ENCODE measurements at regions not wholly inside any gene's neighbourhood (a gene's known extent, or its start where the extent isn't known, plus 50 kb on each side); places are given as distances from the start of the nearest gene placed in this dataset.

DNA sequence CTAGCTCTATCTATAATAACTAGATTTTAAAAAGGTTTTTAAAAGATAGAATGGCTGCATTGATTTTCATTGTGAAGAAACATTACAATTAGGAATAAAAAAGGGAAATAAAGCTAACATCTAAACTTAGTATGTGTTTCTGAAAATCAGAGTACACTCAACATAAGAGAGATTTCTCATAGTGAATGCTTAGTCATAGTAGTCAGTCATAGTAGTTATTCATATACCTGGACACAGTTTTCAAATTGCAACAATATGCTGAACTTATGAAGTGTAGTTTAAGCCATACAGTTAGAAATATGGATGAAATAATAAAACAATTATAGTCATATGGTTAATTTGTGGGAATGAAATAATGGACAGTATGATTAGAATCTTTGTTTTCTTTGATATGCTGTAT, 273.0 kb upstream of the CTNND2 start:
- H3K27ac ChIP-seq (ENCODE audit: low read depth, low read length): no peak overlapping the region
- H3K9me3 ChIP-seq (ENCODE audit: control insufficient read depth, insufficient read depth, low read length): no peaks in the 10 kb centered on the region
- no peaks in the 10 kb centered on the region for H3K36me3 ChIP-seq (ENCODE audit: control insufficient read depth, low read length)
- H3K79me2 ChIP-seq (ENCODE audit: control insufficient read depth, low read length): no peaks in the 10 kb centered on the region
- no peaks in the 10 kb centered on the region for H3K9me2 ChIP-seq (replicated peaks; ENCODE audit: control insufficient read depth, low read length)
- H3K4me3 ChIP-seq (ENCODE audit: low read length): no peak overlapping the region
- H3F3A ChIP-seq (ENCODE audit: control insufficient read depth, insufficient read depth): no peaks in the 10 kb centered on the region
- TF ChIP-seq, protein P1, sequence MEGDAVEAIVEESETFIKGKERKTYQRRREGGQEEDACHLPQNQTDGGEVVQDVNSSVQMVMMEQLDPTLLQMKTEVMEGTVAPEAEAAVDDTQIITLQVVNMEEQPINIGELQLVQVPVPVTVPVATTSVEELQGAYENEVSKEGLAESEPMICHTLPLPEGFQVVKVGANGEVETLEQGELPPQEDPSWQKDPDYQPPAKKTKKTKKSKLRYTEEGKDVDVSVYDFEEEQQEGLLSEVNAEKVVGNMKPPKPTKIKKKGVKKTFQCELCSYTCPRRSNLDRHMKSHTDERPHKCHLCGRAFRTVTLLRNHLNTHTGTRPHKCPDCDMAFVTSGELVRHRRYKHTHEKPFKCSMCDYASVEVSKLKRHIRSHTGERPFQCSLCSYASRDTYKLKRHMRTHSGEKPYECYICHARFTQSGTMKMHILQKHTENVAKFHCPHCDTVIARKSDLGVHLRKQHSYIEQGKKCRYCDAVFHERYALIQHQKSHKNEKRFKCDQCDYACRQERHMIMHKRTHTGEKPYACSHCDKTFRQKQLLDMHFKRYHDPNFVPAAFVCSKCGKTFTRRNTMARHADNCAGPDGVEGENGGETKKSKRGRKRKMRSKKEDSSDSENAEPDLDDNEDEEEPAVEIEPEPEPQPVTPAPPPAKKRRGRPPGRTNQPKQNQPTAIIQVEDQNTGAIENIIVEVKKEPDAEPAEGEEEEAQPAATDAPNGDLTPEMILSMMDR (IDR thresholded peaks at IDR 0.05; ENCODE audit: low read depth, low read length, poor library complexity, severe bottlenecking): no peak
- no peak for TF ChIP-seq EZH2phosphoT487 (IDR thresholded peaks at IDR 0.05; ENCODE audit: borderline replicate concordance, low read length)
- H3K4me2 ChIP-seq (ENCODE audit: low read length): no peak overlapping the region
- H3K4me1 ChIP-seq (ENCODE audit: control insufficient read depth, low read length): no peaks in the 10 kb centered on the region
- no peaks in the 10 kb centered on the region for H3K27me3 ChIP-seq (ENCODE audit: control insufficient read depth, low read length)
- H4K20me1 ChIP-seq (ENCODE audit: control insufficient read depth, insufficient read depth, low read depth, low read length): no peaks in the 10 kb centered on the region

- Histone ChIP-seq H3K4me2 (ENCODE audit: low read length) (no peak overlapping the region), H3K36me3 (ENCODE audit: control insufficient read depth, low read length) (no peaks in the 10 kb centered on the region), H3K9me3 (ENCODE audit: control insufficient read depth, insufficient read depth, low read length) (no peaks in the 10 kb centered on the region), H3K27ac (ENCODE audit: low read depth, low read length) (no peak overlapping the region), H3K79me2 (ENCODE audit: control insufficient read depth, low read length) (no peaks in the 10 kb centered on the region), H4K20me1 (ENCODE audit: control insufficient read depth, insufficient read depth, low read depth, low read length) (no peaks in the 10 kb centered on the region), H3K4me1 (ENCODE audit: control insufficient read depth, low read length) (no peaks in the 10 kb centered on the region), H3F3A (ENCODE audit: control insufficient read depth, insufficient read depth) (no peaks in the 10 kb centered on the region), H3K27me3 (ENCODE audit: control insufficient read depth, low read length) (no peaks in the 10 kb centered on the region), H3K9me2 (replicated peaks; ENCODE audit: control insufficient read depth, low read length) (no peaks in the 10 kb centered on the region), H3K4me3 (ENCODE audit: low read length) (no peak overlapping the region)
- TF ChIP-seq, protein P1 (IDR thresholded peaks at IDR 0.05; ENCODE audit: low read depth, low read length, poor library complexity, severe bottlenecking): no peak
- TF ChIP-seq EZH2phosphoT487 (IDR thresholded peaks at IDR 0.05; ENCODE audit: borderline replicate concordance, low read length): no peak
Measured at GRCh38 chr5:12175914-12176585, 271.8 kb upstream of the CTNND2 start.

GRCh38 chr5:12174734-12175133, 270.5 kb upstream of the CTNND2 start:
- no peak overlapping the region for H3K4me3 ChIP-seq (ENCODE audit: low read length)
- no peak overlapping the region for H3K4me2 ChIP-seq (ENCODE audit: low read length)
- no peaks in the 10 kb centered on the region for H3K27me3 ChIP-seq (ENCODE audit: control insufficient read depth, low read length)

More at GRCh38 chr5:12174734-12175133, 270.5 kb upstream of the CTNND2 start:
- H3K79me2 ChIP-seq (ENCODE audit: control insufficient read depth, low read length): no peaks in the 10 kb centered on the region
- TF ChIP-seq, protein P1 (IDR thresholded peaks at IDR 0.05; ENCODE audit: low read depth, low read length, poor library complexity, severe bottlenecking): no peak
- TF ChIP-seq EZH2phosphoT487 (IDR thresholded peaks at IDR 0.05; ENCODE audit: borderline replicate concordance, low read length): no peak
- no peaks in the 10 kb centered on the region for H3K4me1 ChIP-seq (ENCODE audit: control insufficient read depth, low read length)
- no peaks in the 10 kb centered on the region for H3F3A ChIP-seq (ENCODE audit: control insufficient read depth, insufficient read depth)
- H3K36me3 ChIP-seq (ENCODE audit: control insufficient read depth, low read length): no peaks in the 10 kb centered on the region
- H3K27ac ChIP-seq (ENCODE audit: low read depth, low read length): no peak overlapping the region
- no peaks in the 10 kb centered on the region for H4K20me1 ChIP-seq (ENCODE audit: control insufficient read depth, insufficient read depth, low read depth, low read length)
- H3K9me2 ChIP-seq (replicated peaks; ENCODE audit: control insufficient read depth, low read length): no peaks in the 10 kb centered on the region
- no peaks in the 10 kb centered on the region for H3K9me3 ChIP-seq (ENCODE audit: control insufficient read depth, insufficient read depth, low read length)

All from DOHH2 (cell line).